CD4-positive, alpha-beta T cell (primary cell): ENCODE measurements at regions not wholly inside any gene's neighbourhood (a gene's known extent, or its start where the extent isn't known, plus 50 kb on each side); places are given as distances from the start of the nearest gene placed in this dataset.
"Not testable (repeated sequence)": the region's sequence is repeated elsewhere in the genome, so short reads cannot be mapped to it uniquely, and the experiment has no call there.

Experiments used
- ATAC-seq: fragments of 200-7000 bp; cut with Tn5 transposase; one replicate; pipeline ENCODE4 v1.10.0; 2022; ENCODE audit warnings: mild to moderate bottlenecking; ENCODE audit not compliant: poor library complexity
- CTCF ChIA-PET: fragments of 350-600 bp; sonication (Branson Sonifier 250); formaldehyde crosslinking; loops from one replicate; lab custom pipeline; 2021; ENCODE audit warnings: antibody characterized with exemption, inconsistent platforms; lab: Charles Lee
- POLR2A ChIA-PET: fragments of 350-600 bp; sonication (Branson Sonifier 250); formaldehyde crosslinking; loops from one replicate; lab custom pipeline; 2021; ENCODE audit warnings: antibody characterized with exemption, inconsistent platforms; lab: Charles Lee
- DNase-seq, 14 experiments: peaks; one replicate each; pipeline ENCODE4 v3.0.0-alpha.2; 2013 to 2020; ENCODE audit warnings: mixed read lengths in 2 of 14
- H3K27ac ChIP-seq, 2 donors: one replicate each; pipeline versions ENCODE4 v1.5.1 to v1.7.0; 2013; ENCODE audit warnings: low read length in 2 of 2, low read depth in 1 of 2, mild to moderate bottlenecking in 1 of 2
- H3K27me3 ChIP-seq, 2 experiments: 1 replicate in 1 of 2; 2 replicates in 1 of 2; pipeline versions ENCODE4 v1.6.1 to v1.7.0; 2013; ENCODE audit warnings: low read length in 2 of 2, control low read depth in 1 of 2, mild to moderate bottlenecking in 1 of 2, moderate library complexity in 1 of 2; ENCODE audit not compliant: insufficient read depth in 2 of 2, control insufficient read depth in 1 of 2
- H3K36me3 ChIP-seq: one replicate; pipeline ENCODE4 v1.6.1; 2013; ENCODE audit warnings: low read length, control low read depth; ENCODE audit not compliant: insufficient read depth
- H3K4me1 ChIP-seq: one replicate; pipeline ENCODE4 v1.6.1; 2013; ENCODE audit warnings: low read length, control low read depth; ENCODE audit not compliant: insufficient read depth
- H3K4me3 ChIP-seq: one replicate; pipeline ENCODE4 v1.5.1; 2013; ENCODE audit warnings: mild to moderate bottlenecking, low read length, moderate library complexity
- H3K9me3 ChIP-seq, 2 experiments: 1 replicate in 1 of 2; 2 replicates in 1 of 2; pipeline versions ENCODE4 v1.6.1 to v1.7.0; 2013; ENCODE audit warnings: low read length in 2 of 2, mild to moderate bottlenecking in 2 of 2, control low read depth in 1 of 2, moderate library complexity in 1 of 2; ENCODE audit not compliant: control insufficient read depth in 1 of 2, insufficient read depth in 1 of 2
- H3K27ac Mint-ChIP-seq: one replicate; pipeline ENCODE4 v1.8.0; 2020; ENCODE audit warnings: mixed read lengths
- H3K27me3 Mint-ChIP-seq: one replicate; pipeline ENCODE4 v1.8.0; 2021; ENCODE audit warnings: mixed read lengths
- H3K36me3 Mint-ChIP-seq: one replicate; pipeline ENCODE4 v1.8.0; 2021; ENCODE audit warnings: low read depth, mixed read lengths
- H3K4me1 Mint-ChIP-seq: one replicate; pipeline ENCODE4 v1.8.0; 2021; ENCODE audit warnings: low read depth, mixed read lengths
- H3K4me3 Mint-ChIP-seq: one replicate; pipeline ENCODE4 v1.8.0; 2020; ENCODE audit warnings: mild to moderate bottlenecking, mixed read lengths
- H3K9me3 Mint-ChIP-seq: one replicate; pipeline ENCODE4 v1.8.0; 2020; ENCODE audit warnings: mixed read lengths
- intact Hi-C, 2 experiments: fragments of 100-400 bp; cut with DNase I in 1 of 2; cut with micrococcal nuclease in 1 of 2; formaldehyde crosslinking; loops; one replicate each; pipeline versions ENCODE4 v1.15.1 to v1.9.0; 2023 to 2025; cut with DNase I, micrococcal nuclease
- TF ChIP-seq, protein P1 (sequence below): fragments of 200-600 bp; IDR thresholded peaks from one replicate; pipeline ENCODE4 v1.8.0; 2022; ENCODE audit warnings: antibody characterized with exemption, mild to moderate bottlenecking

DNA sequence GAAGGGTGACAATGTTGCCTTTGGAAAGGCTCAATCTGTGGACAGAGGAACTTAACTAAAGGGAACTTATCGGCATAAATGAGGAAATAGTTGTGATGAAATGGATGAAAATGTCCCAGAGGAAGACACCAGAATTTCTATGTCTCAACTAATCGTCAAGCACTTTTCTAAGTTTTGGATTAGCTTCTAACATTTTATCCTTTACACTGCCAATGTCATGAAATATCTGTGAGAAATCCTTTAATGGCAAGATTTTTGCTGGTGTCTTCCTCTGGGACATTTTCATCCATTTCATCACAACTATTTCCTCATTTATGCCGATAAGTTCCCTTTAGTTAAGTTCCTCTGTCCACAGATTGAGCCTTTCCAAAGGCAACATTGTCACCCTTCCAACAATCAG lies 86.3 kb upstream of the BTG1 start:
- ATAC-seq, H3K9me3 ChIP-seq, intact Hi-C loops, H3K27me3 Mint-ChIP-seq, H3K36me3 ChIP-seq, H3K27me3 ChIP-seq, H3K36me3 Mint-ChIP-seq, H3K4me1 ChIP-seq, H3K4me3 Mint-ChIP-seq, H3K27ac ChIP-seq, CTCF ChIA-PET, H3K4me3 ChIP-seq, H3K27ac Mint-ChIP-seq, H3K9me3 Mint-ChIP-seq: not testable (repeated sequence)
- peak in 1 of 14 experiments; percentile 5 for DNase-seq
- H3K4me1 Mint-ChIP-seq, result peaks cover 30% of the 10 kb centered on the region
- POLR2A ChIA-PET, result interaction anchor here (1.1 kb wide), 1 partner anchor 86 kb away, joined by 4 read pairs; the partner anchor contains the start of gene BTG1

DNA sequence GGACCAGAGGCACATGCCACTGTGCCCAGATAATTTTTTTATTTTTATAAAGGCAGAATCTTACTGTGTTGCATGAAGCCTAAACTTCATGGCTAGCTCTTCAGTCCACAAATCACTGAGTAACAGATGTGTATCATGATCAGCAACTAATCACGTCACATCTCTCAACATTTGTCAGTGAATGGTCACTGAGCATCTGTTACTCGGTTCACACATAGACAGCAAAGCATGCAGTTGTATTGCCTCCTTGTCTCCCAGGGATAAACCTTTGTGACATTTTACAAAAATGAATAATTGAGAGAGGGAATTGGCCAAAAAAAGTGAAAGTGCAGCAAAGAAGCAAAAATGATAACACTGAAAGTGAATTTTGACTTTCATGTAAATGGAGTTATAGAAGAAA lies 85.9 kb upstream of the BTG1 start:
- CTCF ChIA-PET, H3K4me3 ChIP-seq, H3K4me1 ChIP-seq, H3K27ac Mint-ChIP-seq, H3K9me3 ChIP-seq, H3K27me3 Mint-ChIP-seq, H3K9me3 Mint-ChIP-seq, DNase-seq, H3K27me3 ChIP-seq, intact Hi-C loops, ATAC-seq, H3K36me3 ChIP-seq, H3K27ac ChIP-seq, H3K4me3 Mint-ChIP-seq, H3K36me3 Mint-ChIP-seq: not testable (repeated sequence)
- H3K4me1 Mint-ChIP-seq, result peaks cover 30% of the 10 kb centered on the region
- POLR2A ChIA-PET, result interaction anchor here (1.1 to 1.4 kb wide), 2 partner anchors 86 kb away, joined by 4 to 5 read pairs; partner anchors contain the start of gene BTG1

DNA sequence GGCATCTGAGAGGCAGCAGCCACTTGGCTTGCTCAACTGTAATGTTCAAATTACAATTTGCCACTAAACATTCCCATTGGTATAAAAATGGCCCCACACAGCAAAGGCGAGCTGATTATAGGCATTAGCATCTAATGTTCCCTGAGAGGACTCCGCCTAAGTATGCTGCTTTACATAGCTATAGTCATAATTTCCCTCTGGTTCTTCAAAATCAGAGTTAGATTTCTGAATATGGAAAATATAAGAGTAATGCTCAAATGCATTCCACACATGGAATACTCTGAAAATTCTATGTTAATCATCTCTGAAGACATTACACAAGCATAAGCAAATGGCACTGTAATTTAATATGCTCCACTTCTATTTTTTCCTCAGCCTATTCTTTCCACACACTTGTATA lies 83.7 kb upstream of the BTG1 start:
- Histone ChIP-seq H3K9me3 (no peaks in the 10 kb centered on the region), H3K36me3 (no peaks in the 10 kb centered on the region), H3K4me1 (peaks cover under 1% of the 10 kb centered on the region), H3K27me3 (no peaks in the 10 kb centered on the region), H3K4me3 (no peak overlapping the region), H3K27ac (no peak overlapping the region)
- ChIA-PET POLR2A (no interaction called here), CTCF (no interaction called here)
- Mint-ChIP-seq H3K27ac (no peak overlapping the region), H3K9me3 (no peaks in the 10 kb centered on the region), H3K27me3 (no peaks in the 10 kb centered on the region), H3K36me3 (no peaks in the 10 kb centered on the region), H3K4me1 (peaks cover 16% of the 10 kb centered on the region), H3K4me3 (no peak overlapping the region)
- ATAC-seq, result no peak
- TF ChIP-seq, protein P1, sequence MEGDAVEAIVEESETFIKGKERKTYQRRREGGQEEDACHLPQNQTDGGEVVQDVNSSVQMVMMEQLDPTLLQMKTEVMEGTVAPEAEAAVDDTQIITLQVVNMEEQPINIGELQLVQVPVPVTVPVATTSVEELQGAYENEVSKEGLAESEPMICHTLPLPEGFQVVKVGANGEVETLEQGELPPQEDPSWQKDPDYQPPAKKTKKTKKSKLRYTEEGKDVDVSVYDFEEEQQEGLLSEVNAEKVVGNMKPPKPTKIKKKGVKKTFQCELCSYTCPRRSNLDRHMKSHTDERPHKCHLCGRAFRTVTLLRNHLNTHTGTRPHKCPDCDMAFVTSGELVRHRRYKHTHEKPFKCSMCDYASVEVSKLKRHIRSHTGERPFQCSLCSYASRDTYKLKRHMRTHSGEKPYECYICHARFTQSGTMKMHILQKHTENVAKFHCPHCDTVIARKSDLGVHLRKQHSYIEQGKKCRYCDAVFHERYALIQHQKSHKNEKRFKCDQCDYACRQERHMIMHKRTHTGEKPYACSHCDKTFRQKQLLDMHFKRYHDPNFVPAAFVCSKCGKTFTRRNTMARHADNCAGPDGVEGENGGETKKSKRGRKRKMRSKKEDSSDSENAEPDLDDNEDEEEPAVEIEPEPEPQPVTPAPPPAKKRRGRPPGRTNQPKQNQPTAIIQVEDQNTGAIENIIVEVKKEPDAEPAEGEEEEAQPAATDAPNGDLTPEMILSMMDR, result no peak
- intact Hi-C loops, result no loop called here
- DNase-seq, result no peak

DNA sequence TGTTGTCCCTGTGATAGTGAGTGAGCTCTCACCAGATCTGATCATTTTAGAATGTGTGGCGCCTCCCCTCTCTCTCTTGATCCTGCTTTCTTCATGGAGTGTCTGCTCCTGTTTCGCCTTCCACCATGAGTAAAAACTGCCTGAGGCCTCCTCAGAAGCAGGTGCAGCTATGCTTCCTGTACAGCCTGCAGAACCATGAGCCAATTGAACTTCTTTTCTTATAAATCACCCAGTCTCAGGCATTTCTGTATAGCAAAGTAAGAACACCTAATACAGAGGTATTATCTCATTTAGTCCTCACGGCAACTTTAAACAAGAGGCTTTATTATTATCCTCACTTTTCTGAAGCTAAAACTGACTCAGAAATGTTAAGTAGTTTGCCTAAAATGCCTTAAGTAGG lies 81.3 kb upstream of the BTG1 start:
- TF ChIP-seq, protein P1, result no peak
- no peak for DNase-seq

More for the DNA sequence above, 81.3 kb upstream of the BTG1 start:
- Histone ChIP-seq H3K27me3 (no peaks in the 10 kb centered on the region), H3K4me3 (no peak overlapping the region), H3K4me1 (no peaks in the 10 kb centered on the region), H3K27ac (no peak overlapping the region), H3K9me3 (no peaks in the 10 kb centered on the region), H3K36me3 (no peaks in the 10 kb centered on the region)
- Mint-ChIP-seq H3K27ac (no peak overlapping the region), H3K4me3 (no peak overlapping the region), H3K4me1 (no peaks in the 10 kb centered on the region), H3K9me3 (no peaks in the 10 kb centered on the region), H3K27me3 (no peaks in the 10 kb centered on the region), H3K36me3 (no peaks in the 10 kb centered on the region)
- intact Hi-C loops, result no loop called here
- no peak for ATAC-seq
- ChIA-PET CTCF (no interaction called here), POLR2A (no interaction called here)
